Forelimb muscle (tissue), 1 donor: ENCODE measurements at regions not wholly inside any gene's neighbourhood (a gene's known extent, or its start where the extent isn't known, plus 50 kb on each side); places are given as distances from the start of the nearest gene placed in this dataset.

ENCODE experiments used
- DNase-seq: peaks from one replicate; pipeline ENCODE4 v3.0.0-alpha.2; 2013; ENCODE audit warnings: low read depth

- no peak for DNase-seq
These were observed 163.3 kb upstream of the LEF1 start for GRCh38 chr4:108331905-108332632.

- no peak for DNase-seq
These were observed 159.6 kb upstream of the LEF1 start for GRCh38 chr4:108328383-108328732.

DNA sequence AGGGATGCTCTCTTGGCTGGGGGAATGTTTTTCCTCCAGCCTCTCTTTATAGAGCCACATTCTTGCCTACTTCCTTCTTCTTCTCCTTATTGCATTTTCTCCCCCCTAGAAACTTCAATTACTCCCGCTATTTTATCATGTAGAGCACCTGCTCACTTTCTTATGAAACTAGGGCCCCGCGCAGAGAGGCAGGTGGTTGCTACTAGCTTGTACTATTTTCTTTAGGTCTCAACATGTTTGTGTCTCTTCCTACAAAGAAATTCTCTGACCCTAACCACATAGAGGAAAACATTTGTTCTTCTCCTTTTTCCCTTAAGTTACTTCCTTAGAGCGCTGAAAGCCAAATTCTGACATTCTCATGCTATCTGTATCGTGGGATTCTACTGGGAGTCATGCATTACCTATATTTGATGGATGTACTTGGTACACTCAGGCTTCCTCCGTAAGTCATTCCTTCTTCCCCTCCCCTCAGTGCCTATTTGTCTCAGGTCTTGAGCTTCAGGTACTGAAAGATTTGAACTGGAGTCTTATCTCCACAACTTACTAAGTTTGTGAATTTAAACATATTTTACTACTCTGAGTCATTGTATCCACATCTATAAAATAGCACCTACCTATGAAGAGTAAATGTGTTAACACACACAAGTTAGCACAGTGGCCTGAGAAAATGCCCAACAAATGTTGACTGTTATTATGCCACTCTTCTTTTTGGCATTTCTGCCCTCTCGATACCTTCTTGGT, 159.1 kb upstream of the LEF1 start:
- DNase-seq, result no peak

DNA sequence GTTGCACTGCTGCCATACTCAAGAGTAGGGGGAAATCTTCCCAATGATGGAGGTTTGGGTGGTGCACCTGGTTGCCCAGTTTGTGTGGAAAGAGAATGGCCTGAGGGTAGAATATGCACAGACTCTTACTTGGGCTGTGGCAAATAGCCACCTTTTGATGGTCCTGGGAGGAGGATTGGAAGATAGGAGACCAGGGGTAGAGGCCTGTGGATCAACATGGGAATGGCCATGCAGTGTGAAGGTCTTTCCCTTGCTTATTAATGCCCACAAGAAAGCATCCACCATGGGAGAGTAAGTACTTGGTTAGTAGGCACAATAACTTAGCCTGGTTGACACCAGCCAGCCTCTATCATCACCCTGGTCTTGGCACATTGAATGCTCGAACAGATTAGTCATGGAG, 156.8 kb upstream of the LEF1 start:
- no peak for DNase-seq

- DNase-seq, result no peak
These were observed 155.7 kb upstream of the LEF1 start for GRCh38 chr4:108324450-108324849.

DNA sequence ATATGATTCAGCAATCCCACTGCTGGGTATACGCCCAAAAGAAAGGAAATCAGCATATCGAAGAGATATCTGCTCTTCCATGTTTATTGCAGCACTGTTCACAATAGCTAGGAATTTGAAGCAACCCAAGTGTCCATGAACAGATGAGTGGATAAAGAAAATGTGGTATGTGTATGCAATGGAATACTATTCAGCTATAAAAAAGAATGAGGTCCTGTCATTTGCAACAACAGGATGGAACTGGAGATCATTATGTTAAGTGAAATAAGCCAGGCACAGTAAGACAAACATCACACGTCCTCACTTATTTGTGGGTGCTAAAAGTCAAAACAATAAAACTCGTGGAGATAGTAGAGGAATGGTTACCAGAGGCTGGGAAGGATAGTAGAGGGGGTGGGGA, 153.8 kb upstream of the LEF1 start:
- DNase-seq, result no peak

DNA sequence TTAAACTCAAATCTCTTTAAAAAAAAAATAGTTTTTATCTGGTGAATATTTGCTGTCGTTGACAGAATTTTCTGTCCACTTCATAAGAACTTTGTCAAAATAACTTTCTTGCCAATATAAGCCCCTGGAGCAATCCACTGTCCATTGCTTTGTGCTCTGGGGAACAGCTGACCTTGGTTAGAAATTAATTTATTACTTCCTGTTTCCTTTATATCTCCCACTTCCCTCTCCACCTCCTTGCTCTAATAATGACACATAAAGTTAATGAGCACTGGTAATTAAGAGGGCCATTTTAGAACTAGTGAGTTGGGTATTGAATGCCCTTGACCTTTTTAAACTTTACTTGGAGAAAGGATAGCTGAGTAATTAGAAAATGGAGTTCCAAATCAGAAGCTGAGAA, 151.3 kb upstream of the LEF1 start:
- no peak for DNase-seq

DNA sequence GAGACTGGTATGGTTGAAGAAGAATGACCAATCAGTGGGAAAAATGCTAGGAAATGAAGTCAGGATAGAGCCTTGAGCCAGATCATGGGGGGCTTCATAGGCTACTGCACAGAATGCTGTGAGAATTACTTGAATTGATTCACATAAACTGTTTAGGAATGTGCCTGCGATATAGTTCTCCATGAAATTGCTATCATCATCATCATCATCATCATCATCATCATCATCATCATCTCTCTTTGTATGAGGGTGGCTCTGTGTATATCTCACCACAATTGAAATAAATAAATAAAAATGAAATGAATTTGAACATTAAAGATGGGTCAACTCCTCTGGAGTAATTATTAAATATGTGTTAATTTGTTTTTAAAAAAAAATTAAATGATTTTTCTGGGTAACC, 148.6 kb upstream of the LEF1 start:
- no peak for DNase-seq

DNA sequence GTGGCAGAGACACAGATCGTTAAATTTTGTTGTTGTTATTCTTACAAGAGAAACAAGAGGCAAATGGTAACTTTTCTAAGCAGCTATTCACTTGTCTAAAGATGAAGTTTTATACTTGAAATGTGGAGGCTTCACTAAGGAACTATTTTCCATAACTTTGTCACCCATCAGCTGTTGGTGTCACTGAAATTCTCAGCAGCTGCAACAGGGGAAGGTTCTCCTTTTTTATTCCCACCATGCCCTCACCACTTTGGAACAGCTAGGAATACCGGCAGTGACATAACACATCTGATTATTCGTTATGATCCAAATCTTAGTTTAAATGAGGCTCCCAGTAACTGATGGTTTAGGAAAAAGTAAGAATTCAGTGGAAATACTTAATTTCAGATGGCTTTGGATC, 147.0 kb upstream of the LEF1 start:
- DNase-seq, result no peak

GRCh38 chr4:108314900-108315589, 146.3 kb upstream of the LEF1 start:
- DNase-seq, result no peak

DNA sequence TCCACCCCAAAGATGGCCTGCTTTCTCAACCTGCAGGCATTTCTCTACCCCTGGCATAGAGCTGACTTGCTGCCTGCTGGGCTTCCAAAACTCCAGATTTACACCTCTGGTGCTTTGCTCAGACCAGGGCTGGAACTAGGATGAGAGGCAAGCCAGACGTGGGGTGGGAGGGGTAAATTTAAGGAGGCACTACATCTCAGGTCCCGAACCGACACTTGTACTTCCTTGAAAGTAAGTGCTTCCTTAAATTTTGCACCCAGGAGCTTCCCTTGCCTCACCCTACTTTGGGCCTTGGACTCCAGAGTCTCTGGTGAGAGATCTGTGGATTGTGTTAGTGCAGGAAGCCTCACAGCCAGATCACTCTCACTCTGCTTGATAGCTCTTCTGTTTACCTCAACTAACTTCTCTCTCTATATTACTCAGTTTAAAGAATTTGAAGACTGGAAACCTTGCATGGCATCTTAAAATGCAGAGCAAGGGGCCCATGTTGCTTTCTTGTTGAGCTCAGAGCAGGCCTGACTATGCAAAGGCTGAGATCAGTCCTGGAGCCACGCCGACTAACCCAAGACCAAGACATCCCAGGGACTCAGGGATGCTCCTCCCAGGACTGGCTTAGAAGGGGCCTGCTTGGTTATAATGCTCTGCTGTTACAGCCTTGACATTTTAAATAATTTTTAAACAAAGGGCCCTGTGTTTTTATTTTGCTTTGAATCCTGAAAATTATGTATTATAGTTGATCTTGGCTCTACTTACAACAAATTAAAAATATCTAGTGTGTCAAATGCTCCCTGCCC, 145.0 kb upstream of the LEF1 start:
- DNase-seq, result no peak

- no peak for DNase-seq
These were observed 142.6 kb upstream of the LEF1 start for GRCh38 chr4:108311313-108311712.

- DNase-seq, result no peak
These were observed 134.9 kb upstream of the LEF1 start for GRCh38 chr4:108303488-108304177.

DNA sequence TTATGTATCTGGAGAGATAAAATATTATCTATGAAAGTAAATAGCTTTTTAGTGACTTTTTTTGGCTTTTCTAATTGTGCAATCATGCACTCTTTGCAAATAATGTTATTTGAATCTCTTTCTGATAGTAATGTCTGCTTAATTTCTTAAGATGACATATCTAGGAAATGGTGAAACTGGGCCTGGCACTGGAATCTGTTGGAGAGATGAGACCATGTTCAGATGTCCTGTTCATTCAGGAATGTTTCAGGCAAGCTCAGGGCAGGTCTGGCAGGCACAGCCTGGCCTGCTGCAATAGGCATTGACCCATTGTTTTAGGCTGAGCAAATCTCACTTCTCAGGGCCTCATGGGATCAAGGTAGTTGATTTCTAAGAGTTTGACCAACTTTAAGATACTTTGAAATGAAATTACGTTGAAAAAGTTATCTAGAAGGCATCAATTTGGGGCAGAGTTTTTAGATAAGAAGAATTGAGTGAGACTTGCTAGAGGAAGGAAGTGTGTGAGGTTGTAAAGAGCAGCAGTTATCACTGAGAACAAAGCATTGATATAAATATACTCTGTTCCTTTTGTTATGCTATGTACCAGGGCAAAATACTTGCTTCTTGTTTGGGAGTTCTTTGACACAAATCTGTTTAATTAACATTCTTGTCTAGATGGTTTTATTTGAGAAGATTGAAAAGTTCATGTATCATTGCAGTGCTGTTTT, 133.0 kb upstream of the LEF1 start:
- no peak for DNase-seq

GRCh38 chr4:108297605-108298004, 128.9 kb upstream of the LEF1 start:
- no peak for DNase-seq

GRCh38 chr4:108292229-108292628, 123.5 kb upstream of the LEF1 start:
- no peak for DNase-seq

DNA sequence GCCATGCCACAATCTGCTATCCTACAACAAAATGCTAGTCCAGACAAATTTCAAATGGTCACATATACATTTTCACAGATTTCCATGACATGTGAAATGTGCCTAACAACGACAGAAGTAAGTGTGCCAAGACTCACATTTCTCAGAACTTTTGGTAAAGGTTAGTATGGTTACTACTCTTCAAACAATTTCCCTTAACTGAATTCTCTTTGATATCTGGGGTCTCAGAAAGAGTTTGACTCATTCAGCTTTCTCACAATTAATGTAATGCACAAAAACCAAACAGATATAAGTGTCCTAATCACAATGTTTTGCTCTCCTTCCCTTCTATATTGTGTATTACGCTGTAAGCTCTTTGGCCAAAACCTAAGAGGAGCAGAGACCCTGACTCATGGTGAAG, 122.4 kb upstream of the LEF1 start:
- DNase-seq, result no peak

DNA sequence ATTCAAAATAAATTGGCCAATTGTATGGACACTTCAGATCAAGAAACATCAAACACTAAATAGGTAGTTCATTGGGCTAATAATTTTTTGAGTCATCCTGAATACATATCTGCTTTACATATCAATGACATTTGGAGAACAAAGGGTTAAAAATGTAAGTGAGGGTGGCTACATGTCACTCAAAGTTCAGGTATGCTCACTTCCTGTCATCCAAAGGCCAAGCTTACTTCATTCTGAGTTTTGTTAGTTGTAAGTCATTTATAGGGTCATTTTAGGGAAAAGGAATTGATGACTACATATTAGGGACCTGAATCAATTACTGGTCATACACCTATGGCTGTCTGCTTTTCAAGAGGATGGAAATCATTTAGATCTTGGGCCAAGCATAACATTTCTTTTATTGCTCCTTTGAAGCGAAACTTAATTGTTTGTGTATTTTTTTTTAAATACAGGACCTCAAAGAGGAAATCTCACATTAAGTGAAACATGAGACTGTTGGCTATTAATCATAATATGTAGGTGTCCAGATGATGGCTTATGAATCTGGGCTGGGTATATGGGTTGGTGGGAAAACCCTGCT, 119.2 kb upstream of the LEF1 start:
- no peak for DNase-seq

DNA sequence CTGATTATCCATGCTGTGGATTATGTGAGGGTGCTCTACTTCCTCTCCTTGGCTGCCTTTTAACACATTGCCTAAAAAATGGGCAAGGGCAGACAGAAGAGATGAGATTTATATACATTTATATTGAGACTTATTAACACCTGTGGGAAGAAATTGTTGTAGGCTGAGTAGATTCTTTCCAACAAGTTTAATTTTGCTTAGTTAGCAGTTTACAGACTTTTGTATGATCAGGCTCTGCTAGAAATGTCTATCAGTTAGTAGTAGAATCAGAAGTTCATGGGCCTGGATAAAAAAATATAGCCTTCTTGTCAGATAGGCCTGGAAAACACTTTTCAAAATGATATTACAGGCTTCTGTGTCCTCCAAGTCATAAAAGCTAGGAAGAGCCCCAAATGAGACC, 111.3 kb upstream of the LEF1 start:
- no peak for DNase-seq

- DNase-seq, result no peak
These were observed 108.0 kb upstream of the LEF1 start for GRCh38 chr4:108276690-108277089.

DNA sequence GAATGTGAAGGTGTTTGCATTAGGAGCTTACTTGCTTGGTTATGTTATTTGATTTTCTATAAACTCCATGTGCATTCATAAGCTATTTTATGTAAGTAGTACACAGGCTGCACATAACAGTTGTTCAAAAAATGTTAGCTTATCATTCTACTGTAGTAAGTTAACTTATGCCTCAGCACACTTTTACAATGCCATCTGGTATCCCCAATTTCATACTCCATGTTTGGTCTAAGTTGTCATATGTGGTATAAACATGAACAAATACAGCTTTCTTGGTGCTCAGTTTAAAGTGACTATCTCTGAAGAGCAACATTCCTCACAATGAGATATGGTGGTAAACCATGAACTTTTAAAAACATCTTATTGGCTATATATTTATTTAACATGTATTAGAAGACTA, 104.3 kb upstream of the LEF1 start:
- DNase-seq, result no peak
